ENCODE measurements at regions not wholly inside any gene's neighbourhood (a gene's known extent, or its start where the extent isn't known, plus 50 kb on each side); places are given as distances from the start of the nearest gene placed in this dataset.

- TF ChIP-seq FOXA1 (IDR thresholded peaks at IDR 0.05) (no peak), ZNF384 (IDR thresholded peaks at IDR 0.05) (no peak), SP1 (IDR thresholded peaks at IDR 0.05) (no peak)
Observed at GRCh38 chr10:107409522-107409921, 245.0 kb upstream of the SORCS1 start.

All from HEK293T (cell line).